ENCODE measurements at regions not wholly inside any gene's neighbourhood (a gene's known extent, or its start where the extent isn't known, plus 50 kb on each side); places are given as distances from the start of the nearest gene placed in this dataset.
"Not testable (repeated sequence)": the region's sequence is repeated elsewhere in the genome, so short reads cannot be mapped to it uniquely, and the experiment has no call there.

DNA sequence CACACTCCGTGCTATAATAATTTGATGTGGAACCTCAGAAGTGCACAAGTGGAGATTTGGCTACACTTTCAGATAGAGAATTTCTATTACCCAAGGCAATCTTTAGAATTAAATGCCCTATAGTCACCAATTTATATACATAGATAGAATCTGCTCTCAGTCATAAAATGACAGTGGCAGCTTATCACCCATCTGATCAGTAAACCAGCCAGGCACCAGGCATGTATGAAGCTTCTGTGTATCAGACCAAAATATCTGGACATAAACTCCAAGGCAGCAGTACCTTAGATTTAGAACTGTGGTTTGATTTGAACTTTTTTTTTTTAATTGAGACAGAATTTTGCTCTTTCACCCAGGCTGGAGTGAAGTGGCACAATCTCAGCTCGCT is 180.9 kb downstream of the IPMK start:
- no peak overlapping the region for H3K27ac Mint-ChIP-seq
- no peaks in the 10 kb centered on the region for H3K36me3 Mint-ChIP-seq
- H3K4me1 Mint-ChIP-seq (ENCODE audit: low read depth) = no peaks in the 10 kb centered on the region
- H3K27me3 Mint-ChIP-seq = peaks cover 7% of the 10 kb centered on the region
- H3K4me3 Mint-ChIP-seq = no peak overlapping the region
- no peaks in the 10 kb centered on the region for H3K9me3 Mint-ChIP-seq (ENCODE audit: low read depth)

DNA sequence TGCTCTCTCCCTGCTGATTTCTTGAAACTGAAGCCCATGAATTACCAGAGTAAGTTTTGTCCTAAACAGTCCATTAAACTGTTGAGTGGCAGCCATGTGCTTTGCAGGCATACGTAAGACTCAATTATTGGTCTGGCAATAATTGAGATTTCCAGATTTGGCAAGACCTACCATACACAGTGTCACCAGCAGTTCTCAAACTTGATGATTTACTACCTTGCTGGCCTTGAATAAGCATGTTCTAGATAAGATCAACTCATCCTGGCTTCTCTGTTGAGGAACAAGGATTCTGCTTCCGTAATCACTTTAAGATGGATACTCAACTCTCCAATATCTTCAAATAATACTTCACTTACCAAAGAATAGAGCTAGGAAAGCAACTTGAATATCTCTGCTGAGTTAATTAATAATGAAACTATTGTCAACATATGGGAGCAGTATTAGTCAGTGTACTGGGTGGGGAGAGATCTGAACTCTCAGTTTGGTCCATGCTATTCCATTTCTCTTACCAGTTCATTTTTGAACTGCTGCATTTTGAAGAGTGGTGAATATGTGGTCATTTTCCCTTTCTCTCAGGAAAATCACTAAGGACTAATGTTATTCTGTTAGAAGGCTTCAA is 181.4 kb downstream of the IPMK start:
- Mint-ChIP-seq H3K4me1 (ENCODE audit: low read depth) (no peaks in the 10 kb centered on the region), H3K27me3 (peaks cover 9% of the 10 kb centered on the region), H3K9me3 (ENCODE audit: low read depth) (no peaks in the 10 kb centered on the region), H3K4me3 (no peak overlapping the region), H3K36me3 (no peaks in the 10 kb centered on the region), H3K27ac (no peak overlapping the region)

DNA sequence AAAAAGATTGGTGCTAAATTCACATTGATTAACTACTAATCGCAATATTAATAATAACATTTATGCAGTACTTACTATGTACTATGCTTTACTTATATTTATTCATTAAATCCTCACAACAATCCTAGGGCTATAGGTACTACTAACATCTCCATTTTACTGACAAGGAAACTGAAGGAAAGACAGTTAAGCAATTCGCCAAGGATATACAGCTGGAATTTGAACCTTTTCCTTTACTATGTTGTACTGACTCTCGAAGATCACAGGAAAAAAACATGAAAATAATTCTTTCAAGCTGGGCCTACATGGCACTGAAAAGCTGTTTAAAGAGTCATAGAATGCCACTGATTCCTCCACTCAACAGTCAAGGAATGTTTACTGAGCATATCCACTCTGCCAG is 185.4 kb downstream of the IPMK start:
- no peak overlapping the region for H3K4me3 Mint-ChIP-seq
- H3K27me3 Mint-ChIP-seq = peaks cover 7% of the 10 kb centered on the region
- no peaks in the 10 kb centered on the region for H3K9me3 Mint-ChIP-seq (ENCODE audit: low read depth)
- no peak overlapping the region for H3K27ac Mint-ChIP-seq
- H3K4me1 Mint-ChIP-seq (ENCODE audit: low read depth) = no peaks in the 10 kb centered on the region
- no peaks in the 10 kb centered on the region for H3K36me3 Mint-ChIP-seq

GRCh38 chr10:58081353-58081752 is 186.3 kb downstream of the IPMK start:
- no peak overlapping the region for H3K27ac Mint-ChIP-seq
- H3K9me3 Mint-ChIP-seq (ENCODE audit: low read depth) = no peaks in the 10 kb centered on the region
- H3K36me3 Mint-ChIP-seq = no peaks in the 10 kb centered on the region
- no peaks in the 10 kb centered on the region for H3K4me1 Mint-ChIP-seq (ENCODE audit: low read depth)
- peaks cover 7% of the 10 kb centered on the region for H3K27me3 Mint-ChIP-seq
- no peak overlapping the region for H3K4me3 Mint-ChIP-seq

DNA sequence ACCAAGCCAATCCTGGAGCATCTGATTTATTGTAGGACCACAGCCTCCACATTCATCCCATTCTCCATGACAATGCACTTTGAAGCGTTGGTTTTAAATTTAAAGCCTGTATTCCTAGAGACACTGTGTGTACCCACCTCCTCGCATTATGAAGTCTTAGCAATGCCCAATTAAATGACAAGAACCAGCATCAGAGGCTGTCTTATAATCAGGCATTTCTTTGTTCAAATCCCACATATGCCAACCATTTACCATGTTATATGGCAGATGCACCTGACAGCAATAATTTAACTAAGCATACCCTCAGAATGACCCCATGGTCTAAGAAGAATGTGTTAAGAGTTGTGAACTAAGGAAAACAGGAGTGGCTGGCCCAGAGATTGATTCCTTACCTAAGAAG is 188.2 kb downstream of the IPMK start:
- H3K27ac Mint-ChIP-seq = no peak overlapping the region
- no peak overlapping the region for H3K4me3 Mint-ChIP-seq
- H3K9me3 Mint-ChIP-seq (ENCODE audit: low read depth) = no peaks in the 10 kb centered on the region
- peaks cover 2% of the 10 kb centered on the region for H3K27me3 Mint-ChIP-seq
- no peaks in the 10 kb centered on the region for H3K4me1 Mint-ChIP-seq (ENCODE audit: low read depth)
- no peaks in the 10 kb centered on the region for H3K36me3 Mint-ChIP-seq

GRCh38 chr10:58072634-58073033 is 195.1 kb downstream of the IPMK start:
- no peak overlapping the region for H3K27ac Mint-ChIP-seq
- H3K27me3 Mint-ChIP-seq = peaks cover 1% of the 10 kb centered on the region
- H3K36me3 Mint-ChIP-seq = no peaks in the 10 kb centered on the region
- no peaks in the 10 kb centered on the region for H3K9me3 Mint-ChIP-seq (ENCODE audit: low read depth)
- no peaks in the 10 kb centered on the region for H3K4me1 Mint-ChIP-seq (ENCODE audit: low read depth)
- H3K4me3 Mint-ChIP-seq = no peak overlapping the region

- Mint-ChIP-seq H3K27me3 (peaks cover 7% of the 10 kb centered on the region), H3K36me3 (no peaks in the 10 kb centered on the region), H3K9me3 (ENCODE audit: low read depth) (no peaks in the 10 kb centered on the region), H3K4me3 (no peak overlapping the region), H3K4me1 (ENCODE audit: low read depth) (no peaks in the 10 kb centered on the region), H3K27ac (no peak overlapping the region)
Measured at GRCh38 chr10:58070956-58071355, 196.7 kb downstream of the IPMK start.

- Mint-ChIP-seq H3K4me1 (ENCODE audit: low read depth) (no peaks in the 10 kb centered on the region), H3K4me3 (no peak overlapping the region), H3K27me3 (peaks cover 9% of the 10 kb centered on the region), H3K27ac (no peak overlapping the region), H3K9me3 (ENCODE audit: low read depth) (no peaks in the 10 kb centered on the region), H3K36me3 (no peaks in the 10 kb centered on the region)
Measured at GRCh38 chr10:58068809-58069208, 198.9 kb downstream of the IPMK start.

GRCh38 chr10:58066979-58067378 is 200.7 kb downstream of the IPMK start:
- no peaks in the 10 kb centered on the region for H3K9me3 Mint-ChIP-seq (ENCODE audit: low read depth)
- H3K27ac Mint-ChIP-seq = no peak overlapping the region
- H3K4me3 Mint-ChIP-seq = no peak overlapping the region
- peaks cover 9% of the 10 kb centered on the region for H3K27me3 Mint-ChIP-seq
- H3K36me3 Mint-ChIP-seq = no peaks in the 10 kb centered on the region
- H3K4me1 Mint-ChIP-seq (ENCODE audit: low read depth) = no peaks in the 10 kb centered on the region

DNA sequence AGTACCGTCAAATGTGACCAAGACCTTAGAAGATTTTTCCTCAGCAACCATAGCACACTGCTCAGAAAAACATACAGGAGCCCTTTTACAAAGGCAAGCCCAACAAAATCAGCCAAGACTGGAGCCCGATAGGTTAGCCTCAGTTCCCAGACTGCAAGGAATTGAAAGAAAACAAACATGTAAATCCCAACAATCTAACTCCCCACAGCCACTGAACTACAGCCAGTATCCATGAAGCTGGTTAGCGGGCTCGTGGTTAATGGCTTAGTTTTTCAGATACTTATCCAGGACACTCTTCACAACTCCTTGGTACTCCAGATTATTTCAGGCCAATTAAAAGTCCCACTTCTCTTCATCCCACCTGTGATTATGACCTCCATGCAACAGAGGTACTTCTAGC is 201.6 kb downstream of the IPMK start:
- no peak overlapping the region for H3K27ac Mint-ChIP-seq
- no peaks in the 10 kb centered on the region for H3K36me3 Mint-ChIP-seq
- no peak overlapping the region for H3K4me3 Mint-ChIP-seq
- H3K9me3 Mint-ChIP-seq (ENCODE audit: low read depth) = no peaks in the 10 kb centered on the region
- H3K27me3 Mint-ChIP-seq = peaks cover 12% of the 10 kb centered on the region
- no peaks in the 10 kb centered on the region for H3K4me1 Mint-ChIP-seq (ENCODE audit: low read depth)

GRCh38 chr10:58065529-58065815 is 202.2 kb downstream of the IPMK start:
- H3K4me3 Mint-ChIP-seq = no peak overlapping the region
- no peaks in the 10 kb centered on the region for H3K4me1 Mint-ChIP-seq (ENCODE audit: low read depth)
- H3K27ac Mint-ChIP-seq = no peak overlapping the region
- peaks cover 12% of the 10 kb centered on the region for H3K27me3 Mint-ChIP-seq
- no peaks in the 10 kb centered on the region for H3K9me3 Mint-ChIP-seq (ENCODE audit: low read depth)
- no peaks in the 10 kb centered on the region for H3K36me3 Mint-ChIP-seq

GRCh38 chr10:58064714-58065528 is 202.8 kb downstream of the IPMK start:
- no peak overlapping the region for H3K27ac Mint-ChIP-seq
- H3K9me3 Mint-ChIP-seq (ENCODE audit: low read depth) = no peaks in the 10 kb centered on the region
- H3K4me1 Mint-ChIP-seq (ENCODE audit: low read depth) = no peaks in the 10 kb centered on the region
- peaks cover 12% of the 10 kb centered on the region for H3K27me3 Mint-ChIP-seq
- H3K4me3 Mint-ChIP-seq = no peak overlapping the region
- no peaks in the 10 kb centered on the region for H3K36me3 Mint-ChIP-seq

DNA sequence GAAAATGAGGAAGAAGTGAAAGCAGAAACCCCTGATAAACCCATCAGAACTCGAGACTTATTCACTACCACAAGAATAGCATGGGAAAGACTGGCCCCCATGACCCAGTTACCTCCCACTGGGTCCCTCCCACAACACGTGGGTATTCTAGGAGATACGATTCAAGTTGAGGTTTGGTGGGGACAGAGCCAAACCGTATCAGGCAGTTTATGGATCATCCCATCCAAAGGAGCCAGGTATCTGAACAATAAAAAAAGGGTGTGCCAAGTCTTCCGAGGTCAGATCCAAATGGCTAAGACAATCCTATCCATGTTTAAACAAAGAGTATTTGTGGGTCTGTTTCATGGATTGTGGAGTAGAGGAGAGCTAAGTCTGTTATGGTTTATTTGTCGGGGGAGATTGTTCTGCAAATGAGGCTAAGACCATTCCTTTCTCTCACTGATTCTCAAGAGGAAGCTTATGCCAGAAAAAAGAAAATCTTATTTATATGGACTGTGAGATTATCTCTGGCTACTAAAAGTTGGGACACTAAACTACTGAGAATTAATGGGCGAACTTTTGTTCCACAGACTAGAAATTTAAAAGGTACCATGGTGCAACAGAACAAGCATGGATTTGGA is 203.7 kb downstream of the IPMK start:
- Mint-ChIP-seq H3K9me3 (ENCODE audit: low read depth) (no peaks in the 10 kb centered on the region), H3K27ac (no peak overlapping the region), H3K4me1 (ENCODE audit: low read depth) (no peaks in the 10 kb centered on the region), H3K36me3 (no peaks in the 10 kb centered on the region), H3K4me3 (no peak overlapping the region), H3K27me3 (peaks cover 12% of the 10 kb centered on the region)

DNA sequence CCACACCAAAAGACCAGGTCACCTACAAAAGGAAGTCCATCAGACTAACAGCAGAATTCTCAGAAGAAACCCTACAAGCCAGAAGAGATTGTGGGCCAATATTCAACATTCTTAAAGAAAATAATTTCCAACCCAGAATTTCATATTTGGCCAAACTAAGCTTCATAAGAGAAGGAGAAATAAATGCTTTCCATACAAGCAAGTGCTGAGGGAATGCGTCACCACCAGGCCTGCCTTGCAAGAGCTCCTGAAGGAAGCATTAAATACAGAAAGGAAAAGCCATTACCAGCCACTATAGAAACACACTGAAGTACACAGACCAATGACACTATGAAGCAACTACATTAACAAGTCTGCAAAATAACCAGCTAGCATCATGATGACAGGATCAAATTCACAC is 209.0 kb downstream of the IPMK start:
- H3K9me3 Mint-ChIP-seq (ENCODE audit: low read depth); H3K27ac Mint-ChIP-seq; H3K4me3 Mint-ChIP-seq; H3K4me1 Mint-ChIP-seq (ENCODE audit: low read depth); H3K27me3 Mint-ChIP-seq; H3K36me3 Mint-ChIP-seq: not testable (repeated sequence)

DNA sequence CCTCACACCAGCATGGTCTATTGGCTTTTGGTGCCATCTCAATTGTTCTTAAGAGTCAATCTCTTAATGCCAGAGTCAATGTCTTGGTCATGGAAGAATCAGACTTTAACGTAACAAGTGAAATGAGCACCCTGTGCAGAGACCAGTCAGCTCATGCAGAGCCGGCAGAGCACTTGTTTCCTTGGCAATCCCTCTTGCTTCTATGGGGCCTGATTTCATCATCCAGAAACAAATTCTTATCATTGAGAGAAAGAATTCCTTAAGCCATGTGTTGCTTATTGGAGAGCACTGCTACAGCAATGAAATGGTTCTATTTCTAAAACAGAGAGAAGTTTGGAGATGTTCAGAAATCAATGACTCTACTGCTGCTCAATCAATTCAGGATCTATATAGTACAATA is 212.8 kb downstream of the IPMK start:
- Mint-ChIP-seq H3K4me3 (no peak overlapping the region), H3K9me3 (ENCODE audit: low read depth) (no peaks in the 10 kb centered on the region), H3K27me3 (peaks cover 2% of the 10 kb centered on the region), H3K4me1 (ENCODE audit: low read depth) (no peaks in the 10 kb centered on the region), H3K36me3 (no peaks in the 10 kb centered on the region), H3K27ac (no peak overlapping the region)

- no peaks in the 10 kb centered on the region for H3K36me3 Mint-ChIP-seq
- H3K9me3 Mint-ChIP-seq (ENCODE audit: low read depth) = no peaks in the 10 kb centered on the region
- no peak overlapping the region for H3K27ac Mint-ChIP-seq
- H3K4me3 Mint-ChIP-seq = no peak overlapping the region
- H3K4me1 Mint-ChIP-seq (ENCODE audit: low read depth) = no peaks in the 10 kb centered on the region
- peaks cover 2% of the 10 kb centered on the region for H3K27me3 Mint-ChIP-seq
Measured at GRCh38 chr10:58052772-58053171, 214.9 kb downstream of the IPMK start.
